HepG2 (cell line): ENCODE measurements at regions not wholly inside any gene's neighbourhood (a gene's known extent, or its start where the extent isn't known, plus 50 kb on each side); places are given as distances from the start of the nearest gene placed in this dataset.
"Not testable (repeated sequence)": the region's sequence is repeated elsewhere in the genome, so short reads cannot be mapped to it uniquely, and the experiment has no call there.

ENCODE experiments used
- ATM ChIP-seq: fragments of 450-650 bp; IDR thresholded peaks from 2 replicates; pipeline ENCODE4 v1.7.1; 2017; ENCODE audit warnings: mild to moderate bottlenecking, borderline replicate concordance
- NBN ChIP-seq: fragments of 450-650 bp; conservative IDR thresholded peaks from 2 replicates; pipeline ENCODE4 v1.6.1; 2017
- TRIM22 ChIP-seq: fragments of 450-650 bp; IDR thresholded peaks from 2 replicates; pipeline ENCODE4 v1.6.1; 2017
- ZBTB40 ChIP-seq, 2 experiments: fragments of 450-650 bp in 1 of 2; sonication (generic) in 1 of 2; formaldehyde crosslinking in 1 of 2; IDR thresholded peaks; 2 replicates each; pipeline versions ENCODE4 v1.6.1 to v1.8.0; 2016 to 2022; ENCODE audit warnings: antibody characterized with exemption in 1 of 2, mild to moderate bottlenecking in 1 of 2, missing genetic modification reagents in 1 of 2

GRCh38 chr21:7928528-7928927 is 2592.9 kb upstream of the TPTE start (continued):
- TF ChIP-seq ATM (peak; percentile 37; the same call in 1 of the 2 replicates), ZBTB40 (IDR thresholded peaks at IDR 0.05) (peak; percentile 11; the same call in 1 of the 2 replicates), TRIM22 (0 out of 2 replicates have a peak, but pooled peaks have one; percentile 66), NBN (peak; percentile 13)
- not testable (repeated sequence) for TF ChIP-seq ZBTB40 (CRISPR knock-in tag; IDR thresholded peaks at IDR 0.05)
- TF ChIP-seq, all 625 proteins: peak for 11; not testable (repeated sequence) for 614
